Gastroesophageal sphincter (tissue), 4 donors: ENCODE measurements at regions not wholly inside any gene's neighbourhood (a gene's known extent, or its start where the extent isn't known, plus 50 kb on each side); places are given as distances from the start of the nearest gene placed in this dataset.
A peak's percentile ranks its signal among the peaks of the same experiment; 100 is the strongest.

Experiments used
- ATAC-seq: fragments of 150-250 bp; one replicate; pipeline ENCODE4 v1.9.1; 2016; ENCODE audit warnings: mild to moderate bottlenecking, moderate library complexity
- H3K27ac ChIP-seq, 4 donors: fragments of 200-600 bp; sonication (generic) in 3 of 4; 1 replicate in 3 of 4; 2 replicates in 1 of 4; pipeline ENCODE4 v1.5.1; 2016 to 2019
- H3K27me3 ChIP-seq: fragments of 200-600 bp; sonication (generic); one replicate; pipeline ENCODE4 v1.5.1; 2019
- H3K36me3 ChIP-seq, 2 donors: fragments of 200-600 bp; sonication (generic); one replicate each; pipeline ENCODE4 v1.5.1; 2019; ENCODE audit warnings: control low read depth in 1 of 2
- H3K4me1 ChIP-seq, 3 donors: fragments of 200-600 bp; sonication (generic); 1 replicate in 2 of 3; 2 replicates in 1 of 3; pipeline ENCODE4 v1.5.1; 2016 to 2019; ENCODE audit warnings: control low read depth in 2 of 3
- H3K4me3 ChIP-seq, 2 donors: fragments of 200-600 bp; sonication (generic); one replicate each; pipeline ENCODE4 v1.5.1; 2019; ENCODE audit warnings: mild to moderate bottlenecking in 1 of 2, moderate library complexity in 1 of 2
- H3K9me3 ChIP-seq, 3 donors: fragments of 200-600 bp; sonication (generic); one replicate each; pipeline ENCODE4 v1.5.1; 2017 to 2019; ENCODE audit warnings: control low read depth in 2 of 3
- CTCF ChIP-seq, 4 experiments: fragments of 200-600 bp in 2 of 4; fragments of 450-650 bp in 2 of 4; sonication (generic) in 1 of 4; IDR thresholded peaks; one replicate each; pipeline ENCODE4 v1.5.1; 2017 to 2019; ENCODE audit warnings: antibody characterized with exemption in 4 of 4, mild to moderate bottlenecking in 2 of 4, moderate library complexity in 2 of 4
- EP300 ChIP-seq: sonication (generic); formaldehyde crosslinking; IDR thresholded peaks from one replicate; pipeline ENCODE4 v1.6.1; 2017; ENCODE audit warnings: antibody characterized with exemption, mild to moderate bottlenecking
- POLR2A ChIP-seq, 2 donors: fragments of 450-650 bp; IDR thresholded peaks; one replicate each; pipeline ENCODE4 v1.6.1; 2017; ENCODE audit warnings: antibody characterized with exemption in 2 of 2, mild to moderate bottlenecking in 2 of 2, moderate library complexity in 1 of 2
- POLR2AphosphoS5 ChIP-seq: sonication (generic); formaldehyde crosslinking; IDR thresholded peaks from one replicate; pipeline ENCODE4 v1.6.1; 2017; ENCODE audit warnings: antibody characterized with exemption
- WGBS, 2 donors: methylation state at CpG; one replicate each; pipeline ENCODE4 v1.1.5; 2018; ENCODE audit warnings: low coverage in 1 of 2; 5-methylcytosine and 5-hydroxymethylcytosine counted together

DNA sequence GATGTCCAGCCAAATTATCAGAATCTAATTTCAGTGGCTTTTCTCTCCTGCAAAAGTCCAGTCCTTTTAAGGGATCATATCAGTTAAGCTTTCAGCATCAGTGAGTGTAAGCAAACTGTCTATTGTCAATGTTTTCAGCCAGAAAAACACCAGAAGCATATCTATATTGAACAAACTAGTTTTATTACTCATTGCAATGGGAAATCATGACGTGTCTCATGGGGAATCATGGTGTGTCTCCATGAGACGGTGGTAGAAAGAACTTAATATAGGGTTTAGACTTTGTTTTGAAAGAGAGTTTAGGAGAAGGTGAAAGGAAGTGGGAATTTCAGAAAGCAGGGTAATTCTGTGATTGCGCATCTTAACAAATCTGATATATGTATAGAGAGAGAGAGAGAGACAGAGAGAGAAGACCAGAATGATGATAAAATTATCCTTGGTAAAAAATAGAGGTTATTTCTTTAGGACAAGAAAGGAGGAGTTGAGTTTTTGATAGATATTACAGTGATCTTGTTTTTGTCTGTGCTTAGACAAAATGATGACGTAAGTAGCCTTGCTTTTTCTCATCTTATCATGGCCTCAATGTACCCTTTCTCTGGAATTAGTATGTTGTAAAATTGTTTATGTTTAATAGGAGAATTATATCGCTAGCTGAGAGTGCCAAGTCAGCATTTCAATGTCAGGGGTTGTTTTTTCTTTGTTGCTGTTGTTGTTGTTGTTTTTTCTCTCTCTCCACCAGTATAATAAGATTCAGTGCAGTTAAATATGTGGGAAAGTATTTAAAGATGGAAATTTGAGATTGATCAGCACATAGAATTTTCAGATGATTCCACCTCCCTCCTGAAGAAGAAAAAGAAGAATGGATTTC, 129.9 kb upstream of the OSTN start:
- no peak for ATAC-seq
- H3K4me1 ChIP-seq, result no peaks in the 10 kb centered on the region
- H3K27me3 ChIP-seq, result no peaks in the 10 kb centered on the region
- TF ChIP-seq CTCF (IDR thresholded peaks at IDR 0.05), result no peak
- no peak for TF ChIP-seq POLR2AphosphoS5
- TF ChIP-seq EP300, result no peak
- no peak for TF ChIP-seq POLR2A (IDR thresholded peaks at IDR 0.05)
- no peak overlapping the region for H3K27ac ChIP-seq
- H3K4me3 ChIP-seq, result no peak overlapping the region
- H3K36me3 ChIP-seq, result no peaks in the 10 kb centered on the region
- H3K9me3 ChIP-seq, result no peaks in the 10 kb centered on the region
- 51 to 84% methylated on average over 5 of the region's 5 CpGs for WGBS, 2 donors

DNA sequence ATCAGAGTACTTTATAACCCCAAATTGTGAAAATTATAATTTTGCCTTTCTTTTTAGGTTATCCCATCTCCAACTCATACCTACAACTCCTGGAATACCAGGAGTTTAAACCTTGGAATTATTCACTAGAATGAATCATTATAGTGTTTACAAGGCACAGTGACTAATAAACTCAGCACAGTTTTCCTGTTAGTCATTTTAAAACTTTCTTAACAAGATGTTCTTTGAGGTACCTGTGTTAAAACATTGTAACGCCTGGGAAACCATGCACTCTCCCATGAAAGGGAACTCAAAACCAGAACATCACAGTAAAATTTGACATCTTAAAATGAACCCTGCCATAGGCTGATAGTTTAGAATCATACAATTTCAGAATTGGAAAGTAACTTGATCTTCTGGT, 132.4 kb upstream of the OSTN start:
- no peak for ATAC-seq
- WGBS, 2 donors, result 44 to 73% methylated on average over 1 of the region's 1 CpG
- H3K36me3 ChIP-seq, result no peaks in the 10 kb centered on the region
- TF ChIP-seq CTCF (IDR thresholded peaks at IDR 0.05), result no peak
- no peak for TF ChIP-seq POLR2A (IDR thresholded peaks at IDR 0.05)
- no peak for TF ChIP-seq EP300
- no peak for TF ChIP-seq POLR2AphosphoS5
- no peak overlapping the region for H3K4me3 ChIP-seq
- no peaks in the 10 kb centered on the region for H3K9me3 ChIP-seq
- H3K27ac ChIP-seq, result no peak overlapping the region
- no peaks in the 10 kb centered on the region for H3K4me1 ChIP-seq
- no peaks in the 10 kb centered on the region for H3K27me3 ChIP-seq

DNA sequence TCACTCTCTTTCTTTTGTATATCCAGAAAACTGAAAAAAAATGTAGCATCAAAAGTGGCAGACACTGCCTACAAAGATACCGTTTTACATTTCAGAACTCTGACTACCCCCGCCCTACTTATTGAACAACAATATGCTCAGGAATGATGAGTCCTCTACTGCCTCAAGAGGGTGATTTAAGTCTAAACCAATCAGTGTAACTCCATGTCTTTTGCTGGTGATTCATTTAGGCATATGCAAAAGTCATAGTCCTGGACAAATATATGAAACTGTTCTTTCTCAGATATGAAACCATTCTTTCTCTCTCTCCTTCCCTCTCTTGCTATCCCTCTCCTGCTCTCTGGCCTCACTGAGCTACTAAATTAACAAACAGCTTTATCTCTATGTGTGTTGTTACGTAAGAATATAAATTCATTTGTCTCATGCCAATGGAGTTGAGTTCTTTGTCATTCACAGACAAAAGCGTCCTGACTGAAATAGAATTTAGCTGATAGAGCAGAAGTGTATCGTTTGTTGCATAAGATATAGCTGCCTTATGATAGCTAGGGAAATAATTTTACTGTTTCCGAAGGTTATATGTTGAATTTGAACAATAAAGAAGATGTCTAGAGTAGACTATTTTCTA, 133.7 kb upstream of the OSTN start:
- H3K27ac ChIP-seq, result no peak overlapping the region
- no peaks in the 10 kb centered on the region for H3K9me3 ChIP-seq
- no peak for TF ChIP-seq EP300
- no peaks in the 10 kb centered on the region for H3K36me3 ChIP-seq
- ATAC-seq, result no peak
- H3K4me3 ChIP-seq, result no peak overlapping the region
- H3K27me3 ChIP-seq, result no peaks in the 10 kb centered on the region
- no peaks in the 10 kb centered on the region for H3K4me1 ChIP-seq
- 82 to 92% methylated on average over 6 of the region's 6 CpGs for WGBS, 2 donors

DNA sequence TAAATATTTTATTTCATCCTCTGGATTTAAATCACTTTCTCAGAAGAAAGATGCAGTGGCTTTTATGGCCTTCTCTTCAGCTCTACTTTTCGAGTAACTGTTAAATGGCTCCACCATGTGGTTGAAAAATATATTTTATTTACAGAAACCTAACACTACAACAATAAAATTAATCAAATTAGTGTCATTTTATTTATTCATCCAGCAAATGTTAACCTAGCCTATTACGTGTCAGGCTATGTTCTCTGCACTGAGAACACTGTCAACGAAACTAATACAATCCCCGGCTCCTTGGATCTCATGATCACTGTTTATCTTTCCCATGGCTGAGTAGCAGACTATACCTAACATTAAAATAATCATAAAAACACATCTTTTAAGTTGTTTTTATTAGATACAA, 148.0 kb upstream of the OSTN start:
- H3K9me3 ChIP-seq, result no peaks in the 10 kb centered on the region
- TF ChIP-seq CTCF (IDR thresholded peaks at IDR 0.05) (peak in 3 of 4 experiments; percentile 40 to 50 (median 43)), EP300 (no peak), POLR2A (IDR thresholded peaks at IDR 0.05) (no peak)
- H3K36me3 ChIP-seq, result no peaks in the 10 kb centered on the region
- 8 to 11% methylated on average over 4 of the region's 4 CpGs for WGBS, 2 donors
- H3K4me3 ChIP-seq, result no peak overlapping the region
- no peaks in the 10 kb centered on the region for H3K27me3 ChIP-seq
- no peak for ATAC-seq
- H3K27ac ChIP-seq, result no peak overlapping the region
- no peaks in the 10 kb centered on the region for H3K4me1 ChIP-seq

- WGBS, 2 donors, result 80 to 88% methylated on average over 1 of the region's 1 CpG
- no peaks in the 10 kb centered on the region for H3K36me3 ChIP-seq
- no peaks in the 10 kb centered on the region for H3K27me3 ChIP-seq
- ATAC-seq, result no peak
- no peaks in the 10 kb centered on the region for H3K9me3 ChIP-seq
- TF ChIP-seq CTCF (IDR thresholded peaks at IDR 0.05), result no peak
- no peaks in the 10 kb centered on the region for H3K4me1 ChIP-seq
- H3K27ac ChIP-seq, result no peak overlapping the region
- no peak overlapping the region for H3K4me3 ChIP-seq
These were observed 151.1 kb upstream of the OSTN start for GRCh38 chr3:191047930-191048329.
